ENCODE measurements at regions not wholly inside any gene's neighbourhood (a gene's known extent, or its start where the extent isn't known, plus 50 kb on each side); places are given as distances from the start of the nearest gene placed in this dataset.

DNA sequence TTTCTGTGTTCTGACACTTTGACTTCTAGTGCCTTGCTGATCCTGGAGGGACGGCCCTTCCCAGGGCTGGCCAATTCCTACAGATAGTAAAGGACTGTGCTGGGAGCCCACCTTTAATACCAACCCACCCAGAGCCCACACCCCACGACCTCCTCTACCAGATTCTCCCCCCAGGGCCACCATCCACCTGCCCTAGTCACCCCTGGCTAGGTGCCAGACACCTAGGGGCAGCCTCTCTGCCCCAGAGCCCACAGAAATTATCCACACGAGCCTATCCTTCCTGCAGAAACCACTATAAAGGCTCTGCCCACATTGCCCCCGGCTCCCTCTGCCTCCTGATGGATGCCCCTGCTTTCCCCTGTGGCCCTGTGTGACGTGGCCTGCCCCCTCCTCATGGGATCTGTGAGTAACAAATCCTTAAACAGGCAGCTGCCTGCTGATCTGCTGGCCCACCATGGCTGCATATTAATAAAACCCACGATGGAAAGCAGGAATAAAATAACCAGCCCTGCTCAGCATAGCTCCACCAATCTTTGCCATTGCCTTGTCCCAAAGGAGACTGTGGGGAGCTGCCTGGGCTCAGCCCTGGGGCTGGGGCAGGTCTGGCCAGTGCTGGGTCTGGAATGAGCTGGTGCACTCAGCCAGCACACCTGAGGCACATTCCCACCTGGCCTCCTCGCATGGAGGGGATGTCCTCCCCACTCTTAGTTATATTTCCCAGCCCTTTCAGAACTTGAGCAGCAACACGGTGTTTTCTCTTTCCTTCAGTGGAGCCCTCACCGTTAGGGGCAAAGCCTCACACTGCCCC lies 488.5 kb downstream of the NPHP4 start:
- no peak overlapping the region for H3K4me3 ChIP-seq (ENCODE audit: low read length)
- DNase-seq (ENCODE audit: low read depth, low spot score): no peak

DNA sequence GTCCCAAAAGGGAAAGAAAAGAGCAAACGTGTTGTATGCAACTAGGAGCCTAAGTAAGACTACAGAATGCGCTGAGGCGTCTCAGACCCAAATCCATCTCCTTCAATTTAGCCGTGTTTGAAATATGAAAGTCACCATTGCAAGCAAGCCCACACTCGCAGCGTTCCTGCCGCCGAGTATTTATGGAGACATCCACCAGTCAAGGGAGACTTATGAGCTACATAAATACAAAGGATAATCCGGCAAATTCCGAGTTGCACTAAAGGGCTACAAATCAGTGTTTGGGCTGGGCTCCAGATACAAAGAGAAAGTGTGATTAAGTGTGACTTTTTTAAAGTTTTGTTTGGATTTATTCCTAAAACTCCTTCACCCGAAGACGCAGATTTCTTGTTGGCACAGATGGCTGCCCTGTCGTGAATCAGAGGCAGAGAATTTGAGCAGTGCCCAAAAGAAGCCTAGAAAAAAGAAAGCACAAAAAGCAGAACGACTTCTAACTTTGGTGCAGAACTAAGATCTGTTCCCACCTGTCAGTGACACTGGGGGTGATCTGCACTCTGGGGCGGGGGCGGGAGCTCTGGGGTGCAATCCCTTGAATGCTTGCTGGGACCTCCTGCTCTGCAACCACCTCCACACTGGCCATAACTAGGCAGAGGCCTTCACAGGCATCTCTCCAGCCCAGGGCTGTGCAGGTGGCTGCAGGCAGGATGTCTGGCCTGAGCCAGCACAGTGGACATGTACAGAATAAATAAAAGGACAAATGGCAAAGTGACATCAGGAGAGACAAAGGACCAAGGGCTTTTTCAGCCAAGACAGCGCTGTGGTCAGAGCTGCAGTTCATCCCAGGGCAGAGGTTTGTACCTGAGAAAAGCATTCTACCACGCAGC lies 489.7 kb downstream of the NPHP4 start:
- H3K4me3 ChIP-seq (ENCODE audit: low read length): no peak overlapping the region
- DNase-seq (ENCODE audit: low read depth, low spot score): no peak

DNA sequence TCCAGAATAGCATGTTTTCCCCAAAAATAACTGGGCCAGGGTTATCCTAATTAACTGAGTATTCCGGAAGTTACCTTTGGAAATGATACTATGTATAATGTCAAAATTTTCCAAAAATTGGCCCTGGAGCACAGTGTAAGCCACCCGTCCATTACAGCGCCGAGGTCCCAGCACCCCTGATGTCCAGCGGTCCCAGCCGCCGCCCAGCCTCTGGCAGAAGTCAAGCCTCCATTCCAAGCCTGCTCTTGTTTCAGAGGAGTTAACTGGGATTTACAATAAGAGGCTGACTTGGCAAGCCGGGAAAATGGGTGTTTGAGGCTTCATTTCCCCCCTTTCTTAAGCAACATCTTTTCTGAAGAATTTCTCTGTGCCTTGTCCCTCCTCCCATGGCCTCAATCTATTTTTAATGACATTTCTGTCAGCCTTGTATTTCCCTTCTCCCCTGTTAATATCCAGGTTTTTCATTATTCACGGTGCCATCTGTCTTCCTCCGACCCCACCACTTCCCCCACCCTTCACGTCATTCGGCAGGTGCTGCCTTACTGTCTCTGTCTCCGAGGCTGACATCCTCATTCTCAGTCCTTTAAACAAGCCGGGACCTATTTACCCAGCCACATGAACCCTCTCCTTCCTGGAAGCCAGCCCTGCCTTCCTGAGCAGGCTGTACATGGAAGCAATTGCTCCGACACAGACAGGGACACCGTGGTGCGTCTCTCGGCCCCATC lies 490.9 kb downstream of the NPHP4 start:
- no peak overlapping the region for H3K4me3 ChIP-seq (ENCODE audit: low read length)
- no peak for DNase-seq (ENCODE audit: low read depth, low spot score)

DNA sequence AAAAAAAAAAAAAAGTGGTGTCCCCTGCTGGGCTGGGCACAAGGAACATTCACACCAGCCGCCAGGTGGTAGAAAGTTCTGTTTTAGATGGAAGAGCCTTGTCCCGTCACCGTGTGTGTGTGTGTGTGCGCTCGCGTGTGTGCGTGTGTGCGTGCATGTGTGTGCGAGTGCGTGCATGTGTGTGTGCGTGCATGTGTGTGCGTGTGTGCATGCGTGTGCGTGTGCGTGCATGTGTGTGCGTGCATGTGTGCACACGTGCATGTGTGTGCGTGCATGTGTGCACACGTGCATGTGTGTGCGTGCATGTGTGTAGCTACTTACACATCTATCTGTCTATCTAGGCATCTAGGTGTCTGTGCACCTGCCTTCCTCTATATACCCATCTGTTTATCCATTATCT lies 491.7 kb downstream of the NPHP4 start:
- H3K4me3 ChIP-seq (ENCODE audit: low read length): no peak overlapping the region

DNA sequence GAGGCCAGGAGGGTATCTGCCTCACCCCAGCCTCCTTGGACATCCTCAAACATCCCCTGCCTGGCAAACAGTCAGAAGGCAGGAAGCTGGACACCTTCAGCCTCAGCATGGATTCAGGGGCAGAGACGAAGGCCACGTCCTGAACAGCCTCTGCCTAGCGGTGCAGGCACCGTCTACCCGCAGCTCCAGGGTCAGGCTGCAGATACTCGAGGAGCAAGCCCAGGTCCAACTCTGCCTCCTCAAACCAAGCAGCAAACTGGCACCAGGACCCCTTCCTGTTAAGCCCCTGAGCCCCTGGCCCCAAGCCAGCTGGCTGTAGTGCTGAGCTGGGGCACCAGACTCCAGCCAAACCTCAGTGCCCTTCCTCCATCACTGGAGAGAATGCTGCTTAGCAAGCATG lies 494.7 kb downstream of the NPHP4 start:
- H3K4me3 ChIP-seq (ENCODE audit: low read length): no peak overlapping the region
- no peak for DNase-seq (ENCODE audit: low read depth, low spot score)

More for the DNA sequence above, 491.7 kb downstream of the NPHP4 start:
- DNase-seq (ENCODE audit: low read depth, low spot score): no peak

DNA sequence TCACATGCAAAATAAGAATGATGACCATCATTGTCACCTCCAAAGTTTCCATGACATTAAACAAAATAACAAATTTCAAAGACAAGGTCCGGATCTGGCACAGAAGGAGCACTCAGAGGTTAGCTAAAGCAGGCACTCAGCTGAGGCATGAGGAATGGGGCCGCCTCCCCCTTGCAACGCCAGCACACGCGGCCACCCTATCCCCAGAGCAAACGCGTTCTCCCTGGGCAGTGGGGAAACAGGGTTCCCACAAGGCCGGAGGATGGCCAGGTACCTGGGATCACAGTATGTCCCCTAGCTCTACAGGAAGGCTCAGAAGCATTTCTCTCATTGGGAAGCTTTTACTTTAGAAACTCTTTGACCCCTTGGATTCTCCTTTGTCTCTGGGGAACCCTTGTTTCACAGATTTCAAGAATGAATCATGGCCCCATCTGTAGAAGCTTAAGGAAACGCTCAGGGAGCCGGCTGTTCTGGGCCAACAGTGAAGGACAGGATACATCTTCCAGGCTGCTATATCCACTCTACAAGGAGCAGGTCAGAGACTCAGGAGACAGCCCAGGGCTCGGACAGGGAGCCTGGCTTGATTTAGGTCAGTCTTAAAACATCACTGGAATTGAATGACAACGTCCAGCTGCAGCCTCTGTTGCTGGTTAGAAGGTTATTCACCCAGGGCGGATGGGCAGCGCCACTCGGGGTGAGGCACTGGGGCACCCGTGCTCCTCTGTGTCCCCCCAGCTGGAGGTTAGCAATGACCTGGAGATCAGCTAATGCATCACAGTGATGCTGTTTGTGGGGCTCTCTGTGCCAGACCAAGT lies 496.4 kb downstream of the NPHP4 start:
- no peak overlapping the region for H3K4me3 ChIP-seq (ENCODE audit: low read length)
- DNase-seq (ENCODE audit: low read depth, low spot score): no peak

DNA sequence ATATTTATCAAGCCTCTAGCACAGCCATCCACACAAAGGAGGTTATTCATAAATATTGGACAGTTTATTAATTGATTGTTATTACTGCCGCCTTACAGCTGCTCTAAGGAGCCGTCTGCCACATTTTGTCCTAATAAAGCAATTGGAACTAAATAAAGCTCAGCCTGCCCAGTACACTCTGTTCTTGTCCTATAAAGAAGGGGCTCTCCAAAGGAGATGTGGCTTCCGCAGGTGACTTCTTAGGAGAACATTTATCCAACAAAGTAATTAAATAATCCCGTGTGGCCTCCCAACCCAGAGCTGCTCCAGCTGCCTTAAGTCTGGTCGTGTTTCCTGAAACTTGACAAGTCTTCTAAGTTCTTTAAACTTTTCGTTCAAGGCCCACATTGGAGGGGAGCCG lies 497.7 kb downstream of the NPHP4 start:
- no peak for DNase-seq (ENCODE audit: low read depth, low spot score)
- H3K4me3 ChIP-seq (ENCODE audit: low read length): no peak overlapping the region

DNA sequence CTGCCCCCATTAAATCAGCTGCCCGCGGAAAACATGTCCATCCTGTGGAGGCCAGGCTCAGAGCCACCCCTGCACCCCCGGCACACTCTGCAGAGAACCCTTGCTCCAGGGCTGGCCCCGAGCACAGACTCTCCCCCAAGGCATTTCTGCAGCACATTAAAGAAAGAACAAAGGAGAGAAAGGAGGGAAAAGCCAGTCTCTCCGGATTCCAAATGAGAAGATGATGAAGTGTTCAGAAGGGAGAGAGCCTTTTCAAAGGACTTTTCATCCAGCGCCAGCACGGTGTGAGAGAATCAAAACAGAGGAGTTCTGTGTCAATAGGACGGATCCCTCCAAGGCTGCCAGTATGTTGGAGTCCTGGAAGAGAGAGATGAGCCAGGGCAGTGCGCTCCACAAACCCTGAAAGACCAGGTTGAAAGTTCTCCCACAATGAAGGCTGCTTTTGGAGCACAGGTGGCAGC lies 498.3 kb downstream of the NPHP4 start:
- H3K4me3 ChIP-seq (ENCODE audit: low read length): no peak overlapping the region
- no peak for DNase-seq (ENCODE audit: low read depth, low spot score)

DNA sequence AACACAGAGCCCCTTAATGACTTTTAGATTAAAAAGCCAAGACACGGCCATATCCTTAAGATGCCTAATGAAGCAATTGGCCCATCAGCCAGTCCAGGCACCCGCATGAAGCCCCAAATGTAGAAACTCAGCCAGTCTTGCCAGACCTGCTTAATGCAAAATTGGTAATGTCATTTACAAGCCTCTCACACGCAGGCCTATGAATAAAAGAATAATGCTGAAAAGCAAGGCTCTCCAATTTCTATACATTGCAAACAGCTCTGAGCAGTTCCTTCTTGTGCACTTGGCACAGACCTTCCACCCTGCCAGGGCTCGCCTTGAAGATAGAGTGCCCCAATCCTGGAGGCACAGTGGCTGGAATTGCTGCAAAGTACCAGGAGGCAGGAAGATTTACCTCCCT lies 498.9 kb downstream of the NPHP4 start:
- H3K4me3 ChIP-seq (ENCODE audit: low read length): no peak overlapping the region
- DNase-seq (ENCODE audit: low read depth, low spot score): no peak

DNA sequence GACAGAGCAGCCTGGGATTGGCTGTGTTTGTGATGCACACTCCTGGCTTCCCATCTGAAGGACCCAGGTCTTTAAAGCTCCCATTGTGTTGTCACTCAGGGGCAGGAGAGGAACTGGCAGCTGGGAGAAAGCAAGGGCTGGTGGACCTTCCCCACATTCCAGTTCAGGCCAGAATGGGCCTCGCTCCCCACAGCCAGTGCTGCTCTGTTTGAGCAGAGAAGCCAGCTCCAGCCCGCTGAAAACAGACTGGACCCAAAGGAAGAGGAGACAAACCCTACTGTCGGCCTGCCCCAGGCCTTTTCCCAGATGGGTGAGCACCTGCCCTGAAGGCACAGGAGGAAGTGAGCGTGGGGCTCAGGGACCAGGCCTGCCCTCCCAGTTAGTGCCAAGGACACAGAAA lies 499.4 kb downstream of the NPHP4 start:
- no peak overlapping the region for H3K4me3 ChIP-seq (ENCODE audit: low read length)
- no peak for DNase-seq (ENCODE audit: low read depth, low spot score)

DNA sequence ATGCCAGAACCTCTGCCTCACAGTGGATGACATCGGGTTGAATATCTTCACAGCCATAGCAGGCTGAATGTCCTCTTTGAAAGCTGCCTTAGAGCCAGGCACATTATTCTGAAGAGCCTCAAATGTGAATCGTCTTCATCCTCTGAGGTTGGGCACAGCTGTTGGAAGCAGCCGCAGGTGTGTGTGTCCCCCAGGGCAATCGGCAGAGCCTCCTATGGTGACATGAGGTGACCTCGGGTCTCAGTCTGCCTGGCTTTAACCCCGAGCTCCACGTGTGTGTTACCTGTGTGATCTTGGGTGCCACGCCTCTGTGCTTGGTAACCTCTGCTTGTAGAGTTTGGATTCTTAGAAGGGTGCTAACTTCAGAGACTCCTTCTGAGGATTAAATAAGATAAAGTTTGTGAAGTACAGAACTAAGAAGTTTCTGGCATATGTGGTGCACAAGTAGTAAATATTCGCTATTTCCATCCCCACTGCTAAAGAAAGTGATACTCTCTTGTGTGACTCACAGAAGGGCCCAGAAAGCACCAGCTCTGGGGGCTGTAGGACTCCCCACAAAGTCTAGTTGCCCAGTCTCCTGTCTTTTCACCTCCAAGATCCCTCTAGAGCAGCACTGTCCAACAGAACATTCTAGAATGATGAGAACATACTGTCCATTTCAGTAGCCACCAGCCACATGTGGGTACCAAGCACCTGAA lies 500.9 kb downstream of the NPHP4 start:
- DNase-seq (ENCODE audit: low read depth, low spot score): no peak

DNA sequence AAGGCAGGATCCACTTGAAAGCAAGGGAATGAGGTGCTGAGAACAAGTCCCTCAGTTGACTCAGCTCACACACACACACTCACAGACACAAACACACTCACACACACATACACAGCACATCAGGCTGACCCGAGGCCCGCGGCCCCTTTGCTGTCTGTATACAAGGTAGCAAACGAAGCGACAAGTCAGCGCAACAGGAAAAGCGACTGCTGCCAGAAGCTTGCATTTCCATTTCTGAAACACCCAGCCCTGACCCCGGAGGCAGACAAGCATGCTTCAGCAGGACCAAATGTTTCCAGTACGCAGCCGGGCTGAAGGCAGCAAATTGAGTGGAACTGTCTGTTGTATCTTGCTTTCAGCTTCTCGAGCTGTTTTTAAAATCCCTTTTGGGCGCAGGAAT lies 501.6 kb downstream of the NPHP4 start:
- no peak overlapping the region for H3K4me3 ChIP-seq (ENCODE audit: low read length)
- DNase-seq (ENCODE audit: low read depth, low spot score): no peak

More for the DNA sequence above, 500.9 kb downstream of the NPHP4 start:
- H3K4me3 ChIP-seq (ENCODE audit: low read length): no peak overlapping the region

DNA sequence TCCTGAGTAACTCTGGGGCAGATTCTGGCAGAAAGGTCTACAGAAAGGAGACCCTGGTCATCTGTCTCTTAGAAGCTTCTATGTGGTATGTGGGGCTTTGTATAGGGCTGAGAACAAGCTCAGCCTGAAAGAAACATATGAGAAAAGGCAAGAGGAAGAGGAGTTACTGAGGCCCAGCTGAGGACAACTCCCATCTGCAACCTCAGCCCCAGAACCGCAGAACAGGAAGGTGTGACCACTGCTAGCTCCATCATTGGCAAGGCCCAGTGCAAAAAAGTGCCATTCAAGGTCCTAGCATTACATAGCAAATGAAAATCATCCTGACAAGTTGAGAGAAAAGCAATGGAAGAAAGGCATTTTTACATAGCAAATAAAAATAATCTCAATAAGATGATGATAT lies 503.8 kb downstream of the NPHP4 start:
- no peak for DNase-seq (ENCODE audit: low read depth, low spot score)
- no peak overlapping the region for H3K4me3 ChIP-seq (ENCODE audit: low read length)

DNA sequence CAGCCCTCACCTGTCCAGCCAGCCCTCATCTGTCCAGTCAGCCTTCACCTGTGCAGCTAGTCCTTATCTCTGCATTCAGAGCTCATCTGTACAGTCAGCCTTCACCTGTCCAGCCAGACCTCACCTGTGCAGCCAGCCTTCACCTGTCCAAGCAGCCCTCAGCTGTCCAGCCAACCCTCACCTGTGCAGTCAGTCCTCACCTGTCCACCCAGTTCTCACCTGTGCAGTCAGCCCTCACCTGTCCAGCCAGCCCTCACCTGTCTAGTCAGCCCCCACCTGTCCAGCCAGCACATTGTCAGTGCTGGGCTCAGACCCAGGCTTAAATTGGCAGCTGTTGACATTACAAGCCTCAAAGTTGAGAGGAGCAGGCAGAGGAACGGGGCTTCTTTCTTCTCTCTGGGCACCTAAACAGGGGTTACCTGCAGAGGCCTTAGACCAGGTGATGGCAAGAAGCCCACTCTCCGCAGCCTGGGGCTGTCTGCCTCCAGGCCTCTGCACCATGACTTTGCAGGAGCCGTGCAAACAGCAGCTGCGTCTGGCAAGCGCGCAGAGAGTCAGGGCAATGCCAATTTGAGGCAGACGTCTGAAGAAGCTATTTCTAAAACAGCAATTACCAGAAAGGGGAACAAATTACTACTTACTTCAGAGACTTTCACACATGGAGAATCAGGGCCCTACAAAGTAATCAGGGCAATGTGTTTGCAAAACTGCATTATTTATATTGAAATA lies 506.1 kb downstream of the NPHP4 start:
- H3K4me3 ChIP-seq (ENCODE audit: low read length): no peak overlapping the region
- no peak for DNase-seq (ENCODE audit: low read depth, low spot score)

DNA sequence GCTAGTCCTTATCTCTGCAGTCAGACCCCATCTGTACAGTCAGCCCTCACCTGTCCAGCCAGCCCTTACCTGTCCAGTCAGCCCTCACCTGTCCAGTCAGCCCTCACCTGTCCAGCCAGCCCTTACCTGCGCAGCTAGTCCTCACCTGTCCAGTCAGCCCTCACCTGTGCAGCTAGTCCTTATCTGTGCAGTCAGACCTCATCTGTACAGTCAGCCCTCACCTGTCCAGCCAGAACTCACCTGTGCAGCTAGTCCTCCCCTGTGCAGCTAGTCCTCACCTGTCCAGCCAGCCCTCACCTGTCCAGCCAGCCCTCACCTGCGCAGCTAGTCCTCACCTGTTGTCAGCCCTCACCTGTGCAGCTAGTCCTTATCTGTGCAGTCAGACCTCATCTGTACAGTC lies 506.8 kb downstream of the NPHP4 start:
- no peak overlapping the region for H3K4me3 ChIP-seq (ENCODE audit: low read length)
- DNase-seq (ENCODE audit: low read depth, low spot score): no peak

DNA sequence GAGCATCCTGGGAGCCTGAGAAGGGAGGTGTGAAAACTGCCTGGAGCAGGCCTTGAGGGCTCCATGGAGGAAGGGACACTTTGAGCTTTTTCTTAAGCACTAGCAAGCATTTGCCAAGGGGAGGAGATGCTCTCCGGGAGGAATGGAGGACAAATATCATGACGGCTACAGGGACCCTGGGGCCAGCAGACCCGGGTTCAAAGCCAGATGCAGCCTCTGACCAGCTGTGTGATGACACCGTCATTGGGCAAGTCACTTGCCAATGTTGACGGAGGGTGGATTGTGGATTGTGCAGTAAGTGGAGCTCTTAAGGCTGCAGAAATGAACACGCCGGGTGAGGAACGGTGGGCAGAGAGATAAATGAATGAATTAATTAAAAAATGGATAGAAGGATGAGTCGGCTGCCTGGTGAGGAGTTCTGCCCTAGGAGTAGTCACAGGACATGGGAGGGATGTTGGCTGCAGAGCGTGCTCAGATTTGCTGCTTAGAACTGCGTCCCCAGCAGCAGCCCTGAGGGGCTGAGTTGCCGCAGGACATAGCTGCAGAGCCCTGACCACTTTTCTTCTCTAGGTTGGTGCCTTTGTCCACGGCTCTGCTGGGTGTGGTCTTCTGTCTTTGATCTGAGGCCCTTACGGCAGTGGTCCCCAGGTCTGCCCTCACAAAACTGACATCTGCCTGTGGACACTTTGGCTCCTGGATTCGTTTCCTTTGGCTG lies 507.6 kb downstream of the NPHP4 start:
- no peak for DNase-seq (ENCODE audit: low read depth, low spot score)
- no peak overlapping the region for H3K4me3 ChIP-seq (ENCODE audit: low read length)

DNA sequence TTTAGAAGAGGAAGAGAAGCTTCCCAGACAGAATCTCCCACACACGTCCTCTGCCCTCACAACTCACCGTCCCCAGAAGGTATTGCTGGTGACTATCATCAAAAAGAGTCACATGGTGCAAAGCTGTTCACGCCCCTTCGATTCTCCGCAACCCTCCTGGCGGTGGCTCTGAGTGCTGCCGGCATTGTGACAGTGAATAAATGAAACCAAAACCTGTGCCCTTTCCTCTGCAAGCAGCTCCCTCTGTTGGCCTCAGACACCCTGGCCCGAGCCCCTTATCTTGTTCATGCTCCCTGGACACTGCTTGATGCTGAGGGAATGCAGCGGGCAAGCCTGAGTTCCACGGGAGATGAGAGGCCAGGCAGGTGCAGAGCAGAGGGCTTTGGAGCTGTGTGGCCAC lies 510.3 kb downstream of the NPHP4 start:
- no peak overlapping the region for H3K4me3 ChIP-seq (ENCODE audit: low read length)
- DNase-seq (ENCODE audit: low read depth, low spot score): peak; percentile 42
